Ishikawa (cell line): ENCODE measurements at regions not wholly inside any gene's neighbourhood (a gene's known extent, or its start where the extent isn't known, plus 50 kb on each side); places are given as distances from the start of the nearest gene placed in this dataset.

Experiments used
- CEBPB ChIP-seq: IDR thresholded peaks from 2 replicates; pipeline ENCODE4 v1.6.1; 2012
- EGR1 ChIP-seq: IDR thresholded peaks from 2 replicates; pipeline ENCODE4 v1.6.1; 2012
- EP300 ChIP-seq: IDR thresholded peaks from 2 replicates; pipeline ENCODE4 v1.6.1; 2012; ENCODE audit warnings: borderline replicate concordance
- NFIC ChIP-seq: IDR thresholded peaks from 2 replicates; pipeline ENCODE4 v1.6.1; 2012
- TAF1 ChIP-seq: IDR thresholded peaks from 2 replicates; pipeline ENCODE4 v1.6.1; 2012; ENCODE audit warnings: low read depth, mild to moderate bottlenecking
- TCF12 ChIP-seq: IDR thresholded peaks from 2 replicates; pipeline ENCODE4 v1.6.1; 2012; ENCODE audit warnings: low read depth
- YY1 ChIP-seq: IDR thresholded peaks from 2 replicates; pipeline ENCODE4 v1.6.1; 2012; ENCODE audit warnings: low read depth
- TF ChIP-seq, protein P1 (sequence below): IDR thresholded peaks from 2 replicates; pipeline ENCODE4 v1.6.1; 2012; ENCODE audit warnings: low read depth, mild to moderate bottlenecking

DNA sequence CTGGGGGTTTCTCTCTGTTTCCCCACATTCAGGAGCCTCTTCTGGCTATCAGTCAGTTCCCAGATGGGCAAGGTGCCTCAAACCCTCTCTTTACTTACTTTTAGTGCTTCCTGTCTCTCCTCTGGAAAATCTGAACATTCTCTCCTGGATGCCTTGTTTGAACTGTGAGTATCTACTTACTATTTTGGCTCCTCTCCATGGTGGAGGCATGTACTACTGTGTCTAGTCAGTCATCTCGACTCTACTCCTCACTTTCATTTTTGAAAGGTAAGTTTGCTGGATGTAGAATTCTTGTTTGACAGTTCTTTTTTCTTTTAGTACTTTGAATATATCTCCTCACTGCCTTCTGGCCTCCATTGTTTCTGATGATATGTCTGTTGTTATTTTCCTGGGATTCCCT, 70.9 kb upstream of the FAM78B start:
- TF ChIP-seq EGR1 (no peak), CEBPB (no peak), EP300 (no peak), NFIC (no peak), YY1 (no peak), TCF12 (no peak), TAF1 (no peak)
- TF ChIP-seq, protein P1, sequence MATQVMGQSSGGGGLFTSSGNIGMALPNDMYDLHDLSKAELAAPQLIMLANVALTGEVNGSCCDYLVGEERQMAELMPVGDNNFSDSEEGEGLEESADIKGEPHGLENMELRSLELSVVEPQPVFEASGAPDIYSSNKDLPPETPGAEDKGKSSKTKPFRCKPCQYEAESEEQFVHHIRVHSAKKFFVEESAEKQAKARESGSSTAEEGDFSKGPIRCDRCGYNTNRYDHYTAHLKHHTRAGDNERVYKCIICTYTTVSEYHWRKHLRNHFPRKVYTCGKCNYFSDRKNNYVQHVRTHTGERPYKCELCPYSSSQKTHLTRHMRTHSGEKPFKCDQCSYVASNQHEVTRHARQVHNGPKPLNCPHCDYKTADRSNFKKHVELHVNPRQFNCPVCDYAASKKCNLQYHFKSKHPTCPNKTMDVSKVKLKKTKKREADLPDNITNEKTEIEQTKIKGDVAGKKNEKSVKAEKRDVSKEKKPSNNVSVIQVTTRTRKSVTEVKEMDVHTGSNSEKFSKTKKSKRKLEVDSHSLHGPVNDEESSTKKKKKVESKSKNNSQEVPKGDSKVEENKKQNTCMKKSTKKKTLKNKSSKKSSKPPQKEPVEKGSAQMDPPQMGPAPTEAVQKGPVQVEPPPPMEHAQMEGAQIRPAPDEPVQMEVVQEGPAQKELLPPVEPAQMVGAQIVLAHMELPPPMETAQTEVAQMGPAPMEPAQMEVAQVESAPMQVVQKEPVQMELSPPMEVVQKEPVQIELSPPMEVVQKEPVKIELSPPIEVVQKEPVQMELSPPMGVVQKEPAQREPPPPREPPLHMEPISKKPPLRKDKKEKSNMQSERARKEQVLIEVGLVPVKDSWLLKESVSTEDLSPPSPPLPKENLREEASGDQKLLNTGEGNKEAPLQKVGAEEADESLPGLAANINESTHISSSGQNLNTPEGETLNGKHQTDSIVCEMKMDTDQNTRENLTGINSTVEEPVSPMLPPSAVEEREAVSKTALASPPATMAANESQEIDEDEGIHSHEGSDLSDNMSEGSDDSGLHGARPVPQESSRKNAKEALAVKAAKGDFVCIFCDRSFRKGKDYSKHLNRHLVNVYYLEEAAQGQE, result no peak
